Uterus (tissue), 2 donors: ENCODE measurements at regions not wholly inside any gene's neighbourhood (a gene's known extent, or its start where the extent isn't known, plus 50 kb on each side); places are given as distances from the start of the nearest gene placed in this dataset.
"Not testable (repeated sequence)": the region's sequence is repeated elsewhere in the genome, so short reads cannot be mapped to it uniquely, and the experiment has no call there.

Experiments used
- POLR2A ChIP-seq, 2 donors: fragments of 450-650 bp; IDR thresholded peaks; one replicate each; pipeline ENCODE4 v1.6.1; 2016; ENCODE audit warnings: antibody characterized with exemption in 2 of 2, mild to moderate bottlenecking in 1 of 2, moderate library complexity in 1 of 2
- TF ChIP-seq, protein P1 (sequence below), 4 experiments: fragments of 200-600 bp in 2 of 4; fragments of 450-650 bp in 2 of 4; sonication (generic) in 2 of 4; IDR thresholded peaks; one replicate each; pipeline ENCODE4 v1.5.1; 2016 to 2019; ENCODE audit warnings: antibody characterized with exemption in 4 of 4, mild to moderate bottlenecking in 2 of 4, moderate library complexity in 1 of 4

DNA sequence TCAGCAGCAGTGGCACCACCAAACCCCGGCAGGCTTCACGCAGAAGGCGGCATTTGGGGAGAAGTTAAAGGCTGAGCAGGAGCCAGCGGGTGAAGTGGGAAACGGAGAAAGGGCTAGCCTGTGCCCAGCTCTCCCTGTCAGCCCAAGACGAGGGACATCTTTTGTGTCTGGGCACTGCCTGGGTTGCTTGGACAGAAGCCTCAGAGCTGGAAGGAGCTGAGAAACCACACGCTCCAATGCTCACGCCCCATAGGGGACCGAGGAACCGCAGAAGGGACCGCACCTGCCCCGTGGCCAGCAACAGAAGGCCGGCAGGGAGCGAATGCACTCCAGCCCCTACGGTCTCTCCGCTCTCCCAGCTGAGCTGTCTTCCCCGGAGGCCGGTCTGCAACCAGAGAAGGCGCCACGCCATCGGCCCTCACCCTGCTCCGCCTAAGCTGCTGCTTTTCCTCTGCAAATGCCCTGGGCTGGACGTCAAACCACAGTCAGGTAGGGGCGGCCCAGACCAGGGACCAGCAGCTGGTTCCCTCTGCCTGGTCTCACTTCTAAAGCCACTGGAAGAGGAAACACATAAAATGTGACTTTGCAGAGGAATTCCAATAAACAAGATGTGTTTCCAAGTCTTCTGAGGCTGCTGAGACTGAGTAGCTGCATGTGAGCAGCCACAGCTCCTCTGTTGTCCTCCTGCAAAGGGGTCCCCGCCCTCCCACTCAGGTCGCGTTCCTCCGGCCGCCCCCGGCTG is 182.4 kb upstream of the ZNF469 start:
- TF ChIP-seq, protein P1, sequence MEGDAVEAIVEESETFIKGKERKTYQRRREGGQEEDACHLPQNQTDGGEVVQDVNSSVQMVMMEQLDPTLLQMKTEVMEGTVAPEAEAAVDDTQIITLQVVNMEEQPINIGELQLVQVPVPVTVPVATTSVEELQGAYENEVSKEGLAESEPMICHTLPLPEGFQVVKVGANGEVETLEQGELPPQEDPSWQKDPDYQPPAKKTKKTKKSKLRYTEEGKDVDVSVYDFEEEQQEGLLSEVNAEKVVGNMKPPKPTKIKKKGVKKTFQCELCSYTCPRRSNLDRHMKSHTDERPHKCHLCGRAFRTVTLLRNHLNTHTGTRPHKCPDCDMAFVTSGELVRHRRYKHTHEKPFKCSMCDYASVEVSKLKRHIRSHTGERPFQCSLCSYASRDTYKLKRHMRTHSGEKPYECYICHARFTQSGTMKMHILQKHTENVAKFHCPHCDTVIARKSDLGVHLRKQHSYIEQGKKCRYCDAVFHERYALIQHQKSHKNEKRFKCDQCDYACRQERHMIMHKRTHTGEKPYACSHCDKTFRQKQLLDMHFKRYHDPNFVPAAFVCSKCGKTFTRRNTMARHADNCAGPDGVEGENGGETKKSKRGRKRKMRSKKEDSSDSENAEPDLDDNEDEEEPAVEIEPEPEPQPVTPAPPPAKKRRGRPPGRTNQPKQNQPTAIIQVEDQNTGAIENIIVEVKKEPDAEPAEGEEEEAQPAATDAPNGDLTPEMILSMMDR (IDR thresholded peaks at IDR 0.05), result not testable (repeated sequence)
- not testable (repeated sequence) for TF ChIP-seq POLR2A (IDR thresholded peaks at IDR 0.05)
